Brain microvascular endothelial cell (primary cell): ENCODE measurements at regions not wholly inside any gene's neighbourhood (a gene's known extent, or its start where the extent isn't known, plus 50 kb on each side); places are given as distances from the start of the nearest gene placed in this dataset.
"Not testable (repeated sequence)": the region's sequence is repeated elsewhere in the genome, so short reads cannot be mapped to it uniquely, and the experiment has no call there.

Experiments
- DNase-seq: peaks from one replicate; pipeline ENCODE4 v3.0.0-alpha.2; 2020
- H3K27ac ChIP-seq: fragments of 250-450 bp; sonication (Bioruptor Pico); 2 replicates; pipeline ENCODE4 v1.5.1; 2020; ENCODE audit warnings: mild to moderate bottlenecking, moderate library complexity
- H3K27me3 ChIP-seq: fragments of 250-450 bp; sonication (Bioruptor Pico); replicated peaks from 2 replicates; pipeline ENCODE4 v1.5.1; 2020; ENCODE audit warnings: mild to moderate bottlenecking
- H3K36me3 ChIP-seq: fragments of 250-450 bp; sonication (Bioruptor Pico); replicated peaks from 2 replicates; pipeline ENCODE4 v1.5.1; 2020; ENCODE audit warnings: mild to moderate bottlenecking
- H3K4me3 ChIP-seq: 2 replicates; pipeline ENCODE4 v1.5.1; 2011; ENCODE audit warnings: low read depth, mild to moderate bottlenecking, control low read depth, low read length, moderate library complexity
- in situ Hi-C: cut with HindIII; loops from 2 replicates; pipeline ENCODE4 v1.10.0; 2017; ENCODE audit warnings: low sequenced_read_pairs, low pct_ligation_motif_present
- TF ChIP-seq, protein P1 (sequence below): IDR thresholded peaks from 2 replicates; pipeline ENCODE4 v1.5.1; 2011; ENCODE audit warnings: low read depth, mild to moderate bottlenecking, moderate library complexity, low read length, control low read depth, inconsistent platforms; ENCODE audit errors: missing control alignments

GRCh38 chr4:97300561-97300960 lies 842.7 kb downstream of the STPG2 start:
- in situ Hi-C loops, result no loop called here
- no peaks in the 10 kb centered on the region for H3K36me3 ChIP-seq
- H3K27ac ChIP-seq, result no peak overlapping the region
- no peak for DNase-seq
- TF ChIP-seq, protein P1, sequence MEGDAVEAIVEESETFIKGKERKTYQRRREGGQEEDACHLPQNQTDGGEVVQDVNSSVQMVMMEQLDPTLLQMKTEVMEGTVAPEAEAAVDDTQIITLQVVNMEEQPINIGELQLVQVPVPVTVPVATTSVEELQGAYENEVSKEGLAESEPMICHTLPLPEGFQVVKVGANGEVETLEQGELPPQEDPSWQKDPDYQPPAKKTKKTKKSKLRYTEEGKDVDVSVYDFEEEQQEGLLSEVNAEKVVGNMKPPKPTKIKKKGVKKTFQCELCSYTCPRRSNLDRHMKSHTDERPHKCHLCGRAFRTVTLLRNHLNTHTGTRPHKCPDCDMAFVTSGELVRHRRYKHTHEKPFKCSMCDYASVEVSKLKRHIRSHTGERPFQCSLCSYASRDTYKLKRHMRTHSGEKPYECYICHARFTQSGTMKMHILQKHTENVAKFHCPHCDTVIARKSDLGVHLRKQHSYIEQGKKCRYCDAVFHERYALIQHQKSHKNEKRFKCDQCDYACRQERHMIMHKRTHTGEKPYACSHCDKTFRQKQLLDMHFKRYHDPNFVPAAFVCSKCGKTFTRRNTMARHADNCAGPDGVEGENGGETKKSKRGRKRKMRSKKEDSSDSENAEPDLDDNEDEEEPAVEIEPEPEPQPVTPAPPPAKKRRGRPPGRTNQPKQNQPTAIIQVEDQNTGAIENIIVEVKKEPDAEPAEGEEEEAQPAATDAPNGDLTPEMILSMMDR, result no peak
- H3K4me3 ChIP-seq, result no peak overlapping the region
- H3K27me3 ChIP-seq, result no peaks in the 10 kb centered on the region

DNA sequence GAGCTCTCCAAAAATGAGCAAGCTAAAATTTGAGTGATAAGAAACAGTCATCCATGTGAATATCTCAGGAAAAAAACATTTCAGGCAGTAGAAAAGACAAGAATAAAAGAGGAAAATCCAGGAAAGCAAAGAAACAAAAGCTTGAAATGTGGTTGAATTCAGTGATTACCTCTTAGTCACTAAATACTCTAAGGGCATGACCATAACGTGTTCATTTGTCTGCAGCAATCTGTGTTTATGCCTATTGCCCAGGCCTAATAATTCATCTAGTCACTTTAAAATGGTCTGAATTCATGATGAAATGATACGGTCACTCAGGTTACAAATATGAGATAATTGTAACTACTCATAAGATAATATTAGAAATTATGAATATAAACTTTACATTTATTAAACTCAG lies 837.9 kb downstream of the STPG2 start:
- Histone ChIP-seq H3K36me3 (no peaks in the 10 kb centered on the region), H3K27ac (no peak overlapping the region), H3K4me3 (no peak overlapping the region), H3K27me3 (no peaks in the 10 kb centered on the region)
- DNase-seq, result no peak
- in situ Hi-C loops, result no loop called here
- TF ChIP-seq, protein P1, result no peak

GRCh38 chr4:97309121-97309520 lies 834.2 kb downstream of the STPG2 start:
- Histone ChIP-seq H3K27ac (no peak overlapping the region), H3K36me3 (no peaks in the 10 kb centered on the region), H3K4me3 (no peak overlapping the region), H3K27me3 (no peaks in the 10 kb centered on the region)
- in situ Hi-C loops, result no loop called here
- DNase-seq, result no peak
- TF ChIP-seq, protein P1, result no peak

GRCh38 chr4:97317201-97317600 lies 826.1 kb downstream of the STPG2 start:
- Histone ChIP-seq H3K4me3 (no peak overlapping the region), H3K36me3 (no peaks in the 10 kb centered on the region), H3K27me3 (no peaks in the 10 kb centered on the region), H3K27ac (no peak overlapping the region)
- DNase-seq, result no peak
- in situ Hi-C loops, result no loop called here
- TF ChIP-seq, protein P1, result no peak

- Histone ChIP-seq H3K27ac (no peak overlapping the region), H3K27me3 (no peaks in the 10 kb centered on the region), H3K36me3 (no peaks in the 10 kb centered on the region), H3K4me3 (no peak overlapping the region)
- TF ChIP-seq, protein P1, result no peak
- DNase-seq, result no peak
- in situ Hi-C loops, result no loop called here
Observed at GRCh38 chr4:97317671-97318070, 825.6 kb downstream of the STPG2 start.

- H3K27ac ChIP-seq, DNase-seq, H3K27me3 ChIP-seq, H3K4me3 ChIP-seq, in situ Hi-C loops, H3K36me3 ChIP-seq: not testable (repeated sequence)
Observed at GRCh38 chr4:97325751-97326150, 817.5 kb downstream of the STPG2 start.
